GM21367 (cell line): ENCODE measurements at regions not wholly inside any gene's neighbourhood (a gene's known extent, or its start where the extent isn't known, plus 50 kb on each side); places are given as distances from the start of the nearest gene placed in this dataset.

Source experiments
- ATAC-seq: cut with Tn5 transposase; IDR thresholded peaks from one replicate; pipeline ENCODE4 v1.9.1; 2021; ENCODE audit not compliant: unreplicated experiment

DNA sequence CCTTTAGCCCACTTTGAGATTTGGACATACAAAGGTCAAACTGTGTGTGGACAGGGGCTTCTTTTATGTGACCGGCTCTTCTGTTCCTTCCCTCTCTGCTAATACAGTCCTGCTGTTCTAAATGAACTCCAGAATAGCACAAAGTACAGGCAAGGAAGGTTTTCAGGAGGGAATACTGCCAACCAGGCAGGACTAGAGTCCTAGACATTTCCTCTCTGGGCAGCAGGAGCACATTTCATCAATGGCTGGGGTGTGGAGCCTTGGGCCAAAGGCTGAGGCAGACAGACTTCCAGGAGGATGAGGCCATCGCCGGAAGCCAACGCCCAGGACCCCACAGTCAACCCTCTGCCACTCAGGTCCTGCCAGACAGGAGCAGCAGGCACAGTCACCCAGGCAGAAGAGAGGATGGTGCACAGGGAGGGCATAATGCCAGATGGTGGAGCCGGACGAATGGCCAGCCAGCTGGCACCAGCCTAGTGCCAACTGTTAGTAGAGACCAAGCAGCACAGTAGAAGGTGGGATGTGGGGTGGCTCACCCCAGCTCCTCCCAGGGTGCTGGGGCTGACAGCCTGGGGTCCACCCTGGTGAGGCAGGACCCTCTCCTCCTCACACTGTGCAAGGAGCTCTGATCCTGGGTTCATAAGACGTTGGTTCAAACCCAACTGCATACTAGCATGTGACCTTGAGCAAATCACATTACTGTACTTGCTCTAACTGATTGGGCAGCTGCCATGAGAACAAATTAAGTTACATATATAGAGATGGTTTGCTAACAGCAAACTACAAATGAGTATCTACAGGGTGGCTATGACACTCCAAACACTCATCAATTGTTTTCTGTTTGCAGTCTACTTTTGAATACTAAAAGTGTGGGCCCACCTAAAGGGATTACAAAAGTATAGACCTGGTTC is 410.7 kb downstream of the SIPA1L2 start:
- ATAC-seq = no peak

DNA sequence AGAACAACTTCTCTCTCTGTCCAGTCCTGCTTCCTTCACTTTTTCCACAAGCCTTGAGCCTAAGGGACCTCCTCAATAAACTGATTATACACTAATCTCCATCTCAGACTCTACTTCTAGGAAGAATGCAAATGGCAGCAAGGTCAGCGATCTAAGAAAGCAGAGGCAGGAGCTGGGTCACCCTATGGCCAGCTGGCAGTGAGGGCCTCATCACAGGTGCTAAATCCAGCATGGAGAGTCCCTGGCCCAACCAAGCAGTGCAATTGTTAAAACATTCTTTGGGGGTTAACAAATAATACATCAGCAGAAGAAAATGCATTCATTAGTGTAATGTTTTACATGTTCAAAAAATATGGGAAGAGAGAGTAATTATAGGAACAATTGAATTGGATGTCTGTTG is 416.0 kb downstream of the SIPA1L2 start:
- no peak for ATAC-seq

DNA sequence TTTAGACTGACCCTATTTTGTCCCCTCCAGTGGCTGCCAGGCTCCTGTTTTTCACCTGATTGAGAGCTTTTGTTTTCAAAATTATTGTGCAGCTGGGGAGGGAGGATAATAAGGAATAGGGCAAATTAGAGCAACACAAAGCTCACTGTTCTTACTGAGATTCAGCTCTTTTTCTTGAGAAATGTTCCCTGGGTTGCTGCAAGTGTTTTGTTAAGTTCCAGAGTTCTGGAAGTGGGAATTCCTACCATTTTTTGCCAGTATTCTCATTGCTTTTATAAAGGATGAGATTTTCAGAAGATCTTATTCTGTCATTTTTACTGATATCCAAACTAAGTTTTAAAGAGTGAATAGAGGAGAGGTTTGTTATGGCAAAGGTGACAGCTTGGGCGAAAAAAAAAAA is 417.7 kb downstream of the SIPA1L2 start:
- ATAC-seq = no peak

DNA sequence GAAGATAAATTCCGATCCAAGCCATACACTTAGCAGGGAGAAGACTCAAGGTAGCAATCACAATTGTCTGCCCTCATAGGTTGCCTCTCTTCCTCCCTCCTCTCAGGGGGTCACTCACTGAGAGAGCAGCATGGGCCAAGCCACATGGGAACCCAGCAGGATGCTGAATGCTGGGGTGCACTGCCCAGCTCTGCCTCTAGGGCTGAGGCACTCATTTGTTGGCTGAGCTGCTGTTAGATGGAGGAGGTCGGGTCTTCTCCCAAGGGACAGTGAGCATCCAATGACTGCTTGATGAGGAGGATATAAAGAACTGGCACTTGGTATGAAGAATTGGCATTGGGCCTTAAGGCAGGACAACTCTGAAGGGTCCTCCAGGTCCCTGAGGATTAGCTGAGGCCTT is 418.8 kb downstream of the SIPA1L2 start:
- ATAC-seq = no peak

DNA sequence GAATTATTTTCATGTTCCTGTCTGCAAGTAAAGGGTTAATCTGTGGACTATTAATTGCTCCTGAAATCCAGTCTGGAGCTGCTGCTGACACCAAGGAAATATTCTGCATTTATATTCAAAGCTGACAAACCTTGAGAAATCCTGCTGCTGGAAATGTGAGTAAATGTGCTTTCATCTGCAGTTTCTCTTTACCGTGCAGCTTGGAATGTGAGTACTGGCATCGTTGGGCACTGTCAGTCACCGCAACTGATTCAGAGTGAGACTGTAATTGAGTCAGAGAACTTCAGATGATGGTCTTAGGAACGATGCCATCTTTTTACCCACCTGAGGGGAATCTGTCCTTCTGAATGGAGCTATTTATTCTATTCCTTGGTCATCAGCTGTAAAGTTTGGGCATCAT is 420.6 kb downstream of the SIPA1L2 start:
- no peak for ATAC-seq

DNA sequence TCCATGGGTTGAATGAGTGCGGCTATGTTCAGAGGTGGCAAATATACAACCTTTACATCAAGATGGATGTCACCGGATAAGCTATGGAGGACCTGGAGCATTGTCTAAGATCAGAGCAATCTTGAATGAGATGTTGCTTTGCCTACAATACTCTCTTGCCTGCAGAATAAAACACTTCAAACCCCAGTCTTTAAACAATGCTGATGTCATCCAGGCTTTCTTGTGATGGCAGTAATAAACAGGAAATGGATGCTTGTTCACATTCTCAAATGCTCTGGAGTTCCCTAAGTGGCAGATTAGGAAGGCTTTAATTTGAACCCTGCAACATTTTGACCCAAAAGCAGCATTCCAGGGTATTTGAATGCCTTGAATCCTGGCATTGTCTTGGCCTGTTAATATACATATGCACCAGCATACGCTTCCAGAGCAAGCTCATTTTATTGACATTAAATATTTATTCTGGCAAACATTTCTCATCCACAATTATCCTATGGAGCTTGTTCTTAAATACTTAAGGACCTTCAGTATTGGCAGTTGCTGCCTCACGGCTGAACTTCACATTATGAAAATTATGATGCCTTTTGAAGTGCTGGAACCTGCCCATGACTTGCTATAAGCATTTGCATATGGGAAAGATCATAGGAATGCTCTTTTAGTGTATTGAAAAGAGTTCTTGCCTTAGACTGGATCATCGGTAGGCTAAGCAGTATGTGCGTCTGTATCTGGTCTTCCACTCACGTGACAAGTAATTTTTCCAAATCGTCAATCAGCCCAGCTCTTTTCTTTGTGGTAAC is 422.7 kb downstream of the SIPA1L2 start:
- ATAC-seq = no peak

DNA sequence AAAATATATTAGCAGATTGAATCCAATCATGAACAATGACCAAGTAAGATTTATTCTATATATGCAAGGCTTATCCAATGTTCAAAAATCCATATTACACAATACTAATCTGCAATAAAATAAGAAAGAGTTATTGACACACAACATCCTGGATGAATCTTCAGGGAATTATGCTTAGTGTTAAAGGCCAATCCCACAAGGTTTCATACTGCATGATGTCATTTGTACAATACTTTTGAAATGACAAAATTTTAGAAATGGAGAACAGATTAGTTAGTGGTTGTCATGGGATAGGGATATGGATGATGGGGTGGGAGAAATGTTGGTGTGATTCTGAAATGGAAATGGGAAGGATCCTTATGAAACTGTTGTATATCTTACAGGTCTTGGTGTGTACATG is 425.7 kb downstream of the SIPA1L2 start:
- ATAC-seq = no peak

DNA sequence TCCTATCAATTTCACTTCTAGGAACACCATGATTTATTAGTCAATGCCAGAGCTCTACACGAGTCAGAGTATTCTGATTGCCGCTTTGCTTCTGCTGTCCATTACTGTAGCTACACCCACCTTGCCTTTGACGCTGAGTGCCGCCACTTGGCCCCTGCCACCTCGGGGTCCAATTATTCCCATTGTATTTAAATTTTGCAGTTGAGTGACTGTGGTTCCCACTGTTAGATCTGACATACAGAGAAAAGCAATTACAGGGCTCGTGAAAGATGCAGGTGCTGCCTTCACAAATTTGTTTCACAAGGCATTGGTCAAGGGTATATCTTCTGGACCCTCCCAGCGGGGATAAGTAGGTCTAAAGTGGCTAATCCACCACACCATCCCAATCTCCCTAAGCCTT is 428.9 kb downstream of the SIPA1L2 start:
- ATAC-seq = no peak

DNA sequence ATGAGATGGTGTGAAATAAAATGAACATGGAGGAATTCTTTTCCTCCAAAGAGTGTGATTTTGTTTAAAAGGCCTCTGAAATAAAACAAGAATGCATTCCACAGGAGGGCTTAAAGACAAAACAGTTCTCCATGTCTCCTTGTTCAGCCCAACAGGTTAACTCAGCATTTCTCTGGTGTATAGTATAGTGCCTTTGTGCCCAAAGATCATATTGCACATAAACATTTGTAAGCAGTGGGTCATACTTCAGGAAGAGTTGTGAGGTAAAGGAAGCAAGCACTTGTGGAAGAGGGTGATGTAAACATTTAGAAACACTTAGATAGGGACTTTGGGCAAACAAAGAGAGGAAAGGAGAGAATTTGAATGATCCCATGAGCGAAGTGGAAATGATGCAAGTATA is 433.9 kb downstream of the SIPA1L2 start:
- ATAC-seq = no peak

DNA sequence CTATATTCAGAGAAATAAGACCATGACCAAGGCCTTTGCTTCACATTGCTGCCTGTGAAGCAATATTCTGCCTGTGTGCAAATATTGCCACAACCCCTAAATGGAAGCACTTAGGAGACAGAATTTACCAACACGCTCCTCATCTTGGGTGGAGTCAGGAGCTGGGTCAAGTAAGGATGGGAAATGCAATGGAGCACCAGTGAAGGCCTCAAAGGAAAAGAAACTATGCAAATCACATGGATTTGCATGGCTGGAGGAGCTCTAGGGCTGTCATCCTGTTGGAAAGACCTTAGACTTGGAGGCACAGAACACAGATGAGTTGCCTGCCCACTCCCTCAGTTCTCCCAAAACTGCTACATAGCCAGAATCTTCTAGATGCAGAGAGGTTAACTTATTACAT is 435.5 kb downstream of the SIPA1L2 start:
- no peak for ATAC-seq

DNA sequence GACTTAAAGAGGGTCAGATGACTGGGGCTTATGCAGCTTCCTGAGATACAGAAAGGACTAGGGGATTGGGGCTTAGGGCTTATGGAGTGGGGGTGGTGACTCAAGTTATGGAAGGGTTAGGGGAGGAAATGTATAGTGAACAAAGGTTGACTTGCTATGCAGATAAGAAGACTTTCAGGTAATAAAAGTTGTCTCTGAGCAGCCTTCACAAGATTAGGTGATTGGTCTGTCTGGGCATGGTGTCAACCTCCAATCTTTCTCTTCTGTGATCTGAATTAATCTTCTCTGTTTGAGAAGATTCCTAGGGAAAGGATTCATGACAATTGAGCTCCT is 436.5 kb downstream of the SIPA1L2 start:
- ATAC-seq = no peak

DNA sequence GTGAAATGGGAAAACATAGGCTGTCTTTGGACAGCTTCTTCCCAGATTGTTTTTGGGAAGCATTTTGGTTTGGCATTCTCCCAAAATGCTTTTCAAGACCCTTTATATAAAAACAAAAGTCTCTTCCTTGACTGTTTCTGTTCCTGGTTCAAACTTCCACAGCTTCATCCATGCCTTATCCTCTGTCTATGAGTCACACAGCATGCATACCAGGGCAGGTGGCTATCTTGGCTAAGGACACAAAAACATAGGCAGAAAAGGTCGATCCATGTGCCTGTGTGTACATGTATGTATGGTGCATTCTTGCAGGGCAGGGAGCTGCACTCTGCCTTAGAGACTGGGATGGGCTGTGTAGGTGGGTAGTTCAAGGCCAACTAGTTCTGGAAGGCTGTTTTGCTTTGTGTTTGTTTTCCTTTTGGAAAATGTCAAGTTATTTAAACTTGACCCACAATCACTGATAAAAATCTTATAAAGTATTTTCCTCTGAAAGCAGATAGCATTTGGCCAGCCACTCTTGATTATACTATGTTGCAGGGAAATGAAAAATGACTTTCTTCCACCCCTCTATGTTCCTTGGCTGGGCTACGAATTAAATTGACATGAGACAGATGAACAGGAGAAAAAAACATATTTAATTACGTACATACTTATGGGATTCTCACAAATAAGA is 437.0 kb downstream of the SIPA1L2 start:
- ATAC-seq = no peak

DNA sequence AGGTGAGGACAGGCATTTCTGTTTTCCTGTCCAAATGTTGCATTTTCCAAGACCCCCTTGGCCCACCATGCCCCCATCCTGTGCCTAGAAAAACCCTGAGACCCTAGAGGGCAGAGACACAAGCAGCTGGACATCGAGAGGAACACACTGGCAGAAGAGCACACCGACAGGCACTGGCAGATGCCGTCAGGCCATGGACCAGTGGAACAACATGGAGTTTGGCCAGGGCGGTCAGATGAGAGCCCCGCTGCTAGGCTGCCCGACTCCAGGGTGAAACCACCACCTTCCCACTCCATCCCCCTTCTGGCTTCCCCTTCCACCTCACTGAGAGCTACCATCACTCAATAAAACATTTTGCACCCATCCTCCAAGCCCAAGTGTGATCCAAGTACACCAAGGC is 438.4 kb downstream of the SIPA1L2 start:
- no peak for ATAC-seq

DNA sequence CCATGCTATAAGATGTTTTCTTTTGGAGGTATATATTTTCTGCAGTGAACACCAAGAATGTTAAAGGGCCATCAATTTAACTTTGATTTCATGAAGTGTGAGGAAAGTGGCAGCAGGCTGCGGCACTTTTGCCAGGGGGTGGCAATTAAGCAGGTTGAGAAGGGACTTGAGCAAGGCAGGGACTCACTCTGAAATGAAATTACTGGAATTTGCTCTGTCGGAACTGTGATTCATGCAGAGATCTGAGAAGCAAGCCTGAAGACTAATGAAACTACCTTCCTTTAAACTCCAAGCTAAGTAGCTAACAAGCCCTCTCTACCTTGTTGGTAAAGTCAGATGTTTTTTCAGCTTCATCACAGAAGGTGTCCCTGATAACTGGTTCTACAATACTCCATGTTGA is 441.6 kb downstream of the SIPA1L2 start:
- no peak for ATAC-seq

DNA sequence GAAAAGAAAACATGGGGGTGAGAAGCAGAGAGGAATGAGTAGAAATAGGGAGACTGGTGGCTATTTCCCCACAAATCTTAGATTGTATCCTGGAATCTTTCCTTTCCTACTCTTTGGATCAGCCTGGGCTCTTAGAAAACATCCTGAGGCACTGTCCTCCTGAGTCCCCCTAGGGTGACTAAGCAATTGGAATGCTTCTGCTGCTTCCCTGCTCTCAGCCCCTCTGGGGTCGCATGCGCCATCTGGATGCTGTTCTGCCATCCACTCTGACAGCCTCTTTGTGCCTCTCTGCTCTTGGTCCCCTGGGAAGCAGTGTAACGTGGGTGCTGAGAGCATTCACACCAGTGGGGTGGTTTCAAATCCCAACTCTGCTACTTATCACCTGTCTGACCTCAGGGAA is 443.0 kb downstream of the SIPA1L2 start:
- ATAC-seq = no peak

DNA sequence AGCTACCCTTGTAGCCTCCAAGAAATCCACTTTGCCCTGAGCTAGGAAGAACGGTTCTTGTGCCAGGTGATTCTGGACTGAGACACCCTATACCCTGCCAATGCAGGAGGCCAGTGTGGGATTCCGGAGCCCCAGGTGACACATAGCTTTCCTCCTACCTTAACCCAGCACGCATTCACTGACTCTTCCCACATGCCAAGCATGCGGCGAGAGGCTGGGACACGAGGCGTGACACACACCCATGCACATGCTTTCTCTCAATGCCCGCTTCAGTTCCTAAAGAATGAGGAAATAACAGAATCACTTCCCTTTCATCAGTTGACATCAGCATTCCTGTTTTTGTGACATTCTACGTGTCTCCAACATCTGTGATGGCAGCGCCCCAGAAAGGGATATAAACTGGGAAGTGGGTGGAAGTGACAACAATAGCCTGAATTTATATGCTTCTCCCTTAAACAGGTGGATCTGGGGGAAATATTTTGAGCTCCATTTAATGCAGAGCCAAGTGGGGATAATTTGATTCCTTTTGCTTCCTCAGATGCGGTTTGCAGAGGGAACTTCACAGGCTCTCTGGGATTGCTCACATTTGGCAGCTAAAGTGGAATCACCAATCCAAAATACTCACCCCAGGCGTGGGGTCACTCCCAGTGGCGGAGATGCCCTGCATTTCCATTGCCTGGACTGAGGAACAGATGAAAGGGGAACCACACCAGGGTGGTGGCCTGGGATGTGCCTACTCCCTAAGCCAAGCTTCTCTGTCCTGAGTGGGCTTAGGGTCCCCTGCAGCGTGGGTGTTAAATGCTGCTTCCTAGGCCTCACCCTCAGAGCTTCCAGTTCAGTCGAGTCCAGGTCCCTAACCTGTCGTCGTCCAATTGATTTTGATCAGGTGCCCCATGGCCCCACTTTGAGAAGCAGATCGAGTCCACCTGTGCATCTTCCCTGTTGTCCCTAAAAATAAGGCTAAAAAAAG is 445.1 kb downstream of the SIPA1L2 start:
- no peak for ATAC-seq

DNA sequence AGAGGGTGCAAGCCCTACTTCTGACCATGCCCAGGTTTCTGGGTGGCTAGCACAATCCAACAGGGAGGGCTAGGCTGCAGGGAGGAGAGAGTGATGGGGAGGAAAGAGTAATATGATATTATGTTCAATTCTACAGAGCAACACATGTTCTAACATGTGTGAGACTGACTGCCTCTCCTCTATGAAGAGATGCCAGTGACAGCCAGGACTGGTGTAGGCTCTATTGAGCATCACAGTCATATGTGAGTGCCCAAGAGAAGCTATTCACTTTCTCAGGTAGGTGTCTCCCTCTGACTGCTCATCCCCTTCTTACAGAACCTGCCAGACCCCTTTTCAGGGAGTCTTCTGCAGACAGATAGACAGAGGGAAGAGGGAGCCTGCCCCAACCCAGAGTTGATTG is 446.1 kb downstream of the SIPA1L2 start:
- no peak for ATAC-seq

DNA sequence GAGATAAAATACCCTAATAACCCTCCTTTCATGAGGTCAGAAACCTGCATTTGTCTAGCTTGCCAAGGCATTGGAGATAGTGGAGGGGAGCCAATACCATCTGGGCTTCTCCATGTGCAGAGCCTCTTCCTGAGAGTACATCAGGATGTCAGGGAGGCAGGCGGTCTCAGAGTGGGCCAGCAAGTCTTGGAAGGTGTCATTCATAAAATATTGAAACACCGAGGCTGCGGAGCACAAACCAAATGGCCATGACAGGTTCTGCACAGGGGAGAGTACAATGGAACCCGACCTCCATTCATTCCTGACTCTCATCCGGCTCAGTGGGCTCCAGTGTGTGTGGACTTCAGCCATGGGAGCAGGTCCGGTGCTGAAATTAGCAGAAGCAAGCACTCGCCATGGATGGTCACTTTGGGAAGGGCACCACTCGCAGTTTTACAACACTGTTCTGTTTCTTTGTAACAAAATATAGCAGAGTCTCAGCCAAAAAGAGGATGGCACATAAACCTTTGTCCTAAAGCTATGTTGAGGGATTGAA is 446.6 kb downstream of the SIPA1L2 start:
- no peak for ATAC-seq

DNA sequence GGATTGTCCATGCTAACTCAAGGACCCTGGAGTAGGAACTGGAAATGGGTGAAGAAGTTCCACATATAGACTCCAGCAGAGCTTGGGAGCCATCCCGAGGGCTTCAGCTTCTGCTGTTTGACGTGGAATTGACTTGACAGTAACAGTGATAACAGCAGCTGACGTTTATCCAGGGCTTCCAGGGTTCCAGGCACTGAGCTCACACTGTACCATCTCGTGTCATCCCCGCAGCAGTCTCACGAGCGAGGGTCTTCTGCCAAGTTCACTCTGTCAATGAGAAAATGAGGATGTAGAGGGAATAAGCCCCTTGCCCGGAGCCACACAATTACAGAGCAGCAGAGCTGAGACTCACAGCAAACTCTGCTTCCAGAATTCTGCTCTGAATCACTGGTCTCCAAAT is 447.7 kb downstream of the SIPA1L2 start:
- no peak for ATAC-seq

DNA sequence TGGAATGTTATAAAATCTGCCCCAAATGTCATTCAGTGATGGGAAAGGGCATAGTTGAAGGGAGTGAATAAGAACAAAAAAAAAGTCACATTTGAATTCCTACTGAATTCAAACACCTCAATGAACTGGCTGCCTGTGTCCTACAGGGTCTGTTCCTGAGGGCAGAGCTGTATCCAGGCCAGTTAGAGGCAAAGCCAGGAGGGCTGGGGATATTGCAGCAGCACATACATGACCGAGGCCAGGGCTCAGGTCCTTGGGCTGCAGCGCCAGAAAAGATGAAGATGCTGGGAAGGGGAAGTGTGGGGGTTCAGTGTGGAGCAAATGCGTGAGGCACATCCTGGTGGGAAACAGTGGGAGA is 449.2 kb downstream of the SIPA1L2 start:
- no peak for ATAC-seq
